ENCODE measurements at regions not wholly inside any gene's neighbourhood (a gene's known extent, or its start where the extent isn't known, plus 50 kb on each side); places are given as distances from the start of the nearest gene placed in this dataset.

DNA sequence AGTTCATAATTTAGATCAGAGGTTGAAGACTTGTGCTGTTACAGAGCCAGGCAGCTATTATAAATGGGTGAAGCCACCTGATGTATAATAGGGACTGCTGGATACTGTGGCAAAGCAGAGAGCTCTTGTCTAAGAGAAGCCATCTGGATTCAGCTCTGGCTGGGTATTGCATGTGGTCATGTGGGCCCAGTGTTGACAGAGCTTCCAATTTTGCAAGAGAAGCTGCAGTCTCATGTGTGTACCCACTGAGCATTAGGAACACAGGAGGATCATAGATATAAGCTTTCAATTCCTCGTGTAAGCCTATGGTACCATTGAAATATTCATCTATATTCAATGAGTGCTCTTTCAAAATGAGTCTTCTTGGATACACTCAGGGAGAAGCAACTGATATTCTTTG is 303.9 kb upstream of the SLCO3A1 start:
- DNase-seq, result no peak
- TF ChIP-seq, protein P1, sequence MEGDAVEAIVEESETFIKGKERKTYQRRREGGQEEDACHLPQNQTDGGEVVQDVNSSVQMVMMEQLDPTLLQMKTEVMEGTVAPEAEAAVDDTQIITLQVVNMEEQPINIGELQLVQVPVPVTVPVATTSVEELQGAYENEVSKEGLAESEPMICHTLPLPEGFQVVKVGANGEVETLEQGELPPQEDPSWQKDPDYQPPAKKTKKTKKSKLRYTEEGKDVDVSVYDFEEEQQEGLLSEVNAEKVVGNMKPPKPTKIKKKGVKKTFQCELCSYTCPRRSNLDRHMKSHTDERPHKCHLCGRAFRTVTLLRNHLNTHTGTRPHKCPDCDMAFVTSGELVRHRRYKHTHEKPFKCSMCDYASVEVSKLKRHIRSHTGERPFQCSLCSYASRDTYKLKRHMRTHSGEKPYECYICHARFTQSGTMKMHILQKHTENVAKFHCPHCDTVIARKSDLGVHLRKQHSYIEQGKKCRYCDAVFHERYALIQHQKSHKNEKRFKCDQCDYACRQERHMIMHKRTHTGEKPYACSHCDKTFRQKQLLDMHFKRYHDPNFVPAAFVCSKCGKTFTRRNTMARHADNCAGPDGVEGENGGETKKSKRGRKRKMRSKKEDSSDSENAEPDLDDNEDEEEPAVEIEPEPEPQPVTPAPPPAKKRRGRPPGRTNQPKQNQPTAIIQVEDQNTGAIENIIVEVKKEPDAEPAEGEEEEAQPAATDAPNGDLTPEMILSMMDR (IDR thresholded peaks at IDR 0.05), result no peak
- H3K9me3 ChIP-seq, result no peaks in the 10 kb centered on the region
- no peaks in the 10 kb centered on the region for H3K27me3 ChIP-seq
- intact Hi-C loops (cut with DNase I), result no loop called here
- H3K27ac ChIP-seq, result no peak overlapping the region
- no peak overlapping the region for H3K4me3 ChIP-seq
- no peaks in the 10 kb centered on the region for H3K36me3 ChIP-seq
- ATAC-seq, result no peak
- no peaks in the 10 kb centered on the region for H3K4me1 ChIP-seq

DNA sequence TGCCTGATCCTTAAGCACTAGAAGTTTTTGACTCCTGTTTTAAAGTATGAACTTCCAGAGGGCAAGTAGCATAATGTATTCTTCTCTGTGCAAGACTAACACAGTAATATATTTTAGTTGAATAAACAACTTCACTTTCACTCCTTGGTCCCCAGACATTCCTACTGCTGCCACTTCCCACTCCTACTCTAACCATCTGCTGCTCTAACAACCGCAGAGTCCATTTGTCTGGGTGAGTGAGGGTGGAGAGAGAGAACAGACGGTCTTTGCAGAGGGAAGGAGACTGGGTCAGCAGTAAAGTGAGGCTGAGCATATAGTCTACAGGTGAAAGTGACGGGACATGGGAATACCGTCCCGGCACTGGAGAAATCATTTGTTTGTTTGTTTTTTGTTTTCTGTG is 301.0 kb upstream of the SLCO3A1 start:
- Histone ChIP-seq H3K4me3 (no peak overlapping the region), H3K27me3 (no peaks in the 10 kb centered on the region), H3K27ac (no peak overlapping the region), H3K9me3 (no peaks in the 10 kb centered on the region), H3K36me3 (no peaks in the 10 kb centered on the region), H3K4me1 (no peaks in the 10 kb centered on the region)
- ATAC-seq, result peak; percentile 22
- intact Hi-C loops (cut with DNase I), result no loop called here
- DNase-seq, result no peak
- TF ChIP-seq, protein P1 (IDR thresholded peaks at IDR 0.05), result no peak

DNA sequence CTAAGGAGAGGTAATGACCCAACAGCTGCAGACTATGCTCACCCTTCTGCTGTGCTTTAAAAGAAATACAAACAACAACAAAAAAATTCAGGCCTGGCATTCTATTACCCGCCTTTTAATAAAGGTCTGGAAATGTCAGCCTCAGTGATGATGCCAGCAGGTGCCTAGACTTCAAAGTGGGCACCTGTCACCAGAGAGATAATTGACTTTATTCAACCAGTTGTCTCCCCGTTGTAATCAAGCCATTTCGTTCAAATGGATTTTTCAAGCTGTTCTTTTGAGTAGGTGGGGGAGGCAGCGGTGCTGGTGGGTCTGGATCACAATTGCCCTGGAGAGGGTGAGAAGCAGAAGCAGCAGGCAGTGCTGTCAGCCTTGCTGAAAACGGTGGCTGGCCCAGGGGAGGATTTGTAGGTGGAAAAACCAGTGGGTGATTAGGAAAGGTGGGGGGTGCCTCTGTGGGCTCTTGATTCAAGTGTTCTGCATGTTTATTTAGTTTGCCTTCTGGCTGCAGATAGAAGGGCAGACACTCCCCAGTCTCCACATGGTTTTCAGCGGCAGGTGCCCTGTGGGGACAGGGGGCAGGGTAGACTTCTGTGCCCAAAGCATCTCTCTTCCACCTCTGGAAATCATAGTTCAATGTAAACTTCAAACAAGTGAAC is 300.2 kb upstream of the SLCO3A1 start:
- Histone ChIP-seq H3K27me3 (no peaks in the 10 kb centered on the region), H3K36me3 (no peaks in the 10 kb centered on the region), H3K27ac (no peak overlapping the region), H3K4me3 (no peak overlapping the region), H3K9me3 (no peaks in the 10 kb centered on the region), H3K4me1 (no peaks in the 10 kb centered on the region)
- ATAC-seq (peak; percentile 88), DNase-seq (peak in 1 of 4 donors; percentile 44)
- TF ChIP-seq, protein P1 (IDR thresholded peaks at IDR 0.05), result no peak
- intact Hi-C loops (cut with DNase I), result no loop called here

DNA sequence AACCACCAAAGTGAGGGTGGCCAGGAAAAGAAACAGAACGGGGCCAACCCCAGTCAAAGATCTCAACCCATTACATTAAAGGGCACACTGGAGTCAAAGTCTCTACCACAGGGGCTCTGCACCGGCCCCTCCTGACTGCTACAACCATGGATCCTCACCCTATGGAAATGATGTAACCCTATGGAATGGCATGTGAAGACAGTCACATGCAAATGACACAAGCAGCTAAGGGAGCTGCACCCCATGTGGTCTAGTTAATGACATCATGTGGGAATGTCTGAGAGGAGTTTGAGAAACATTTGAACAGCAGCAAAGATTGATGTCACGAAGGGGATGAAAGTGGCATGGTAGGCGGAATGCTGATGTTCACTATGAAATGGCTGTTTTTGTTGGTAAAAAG is 298.2 kb upstream of the SLCO3A1 start:
- Histone ChIP-seq H3K4me1 (no peaks in the 10 kb centered on the region), H3K27ac (no peak overlapping the region), H3K36me3 (no peaks in the 10 kb centered on the region), H3K9me3 (no peaks in the 10 kb centered on the region), H3K27me3 (no peaks in the 10 kb centered on the region), H3K4me3 (no peak overlapping the region)
- intact Hi-C loops (cut with DNase I), result no loop called here
- TF ChIP-seq, protein P1 (IDR thresholded peaks at IDR 0.05), result no peak
- DNase-seq (no peak), ATAC-seq (no peak)

DNA sequence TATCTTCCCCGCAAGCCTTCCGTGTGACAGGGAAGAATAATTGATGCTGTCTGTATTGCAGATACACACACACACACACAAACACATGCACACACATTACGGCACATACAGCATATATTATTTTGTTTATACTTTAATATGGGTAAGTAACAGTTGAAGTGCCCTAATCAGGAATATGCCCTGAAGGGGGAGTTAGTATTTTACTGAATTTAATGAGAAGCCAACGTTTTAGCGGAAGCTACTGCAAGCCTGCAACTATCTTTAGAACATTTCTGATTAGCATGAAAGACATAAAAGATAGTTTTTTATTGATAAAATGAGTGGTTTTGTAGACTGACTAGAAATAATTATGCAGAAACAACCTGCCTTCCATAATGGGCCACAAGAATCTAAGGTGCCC is 296.6 kb upstream of the SLCO3A1 start:
- no peak for DNase-seq
- Histone ChIP-seq H3K36me3 (no peaks in the 10 kb centered on the region), H3K9me3 (no peaks in the 10 kb centered on the region), H3K27me3 (no peaks in the 10 kb centered on the region), H3K27ac (no peak overlapping the region), H3K4me1 (no peaks in the 10 kb centered on the region), H3K4me3 (no peak overlapping the region)
- intact Hi-C loops (cut with DNase I), result no loop called here
- no peak for ATAC-seq
- TF ChIP-seq, protein P1 (IDR thresholded peaks at IDR 0.05), result no peak

Measured in left lung (tissue), 4 donors.